ENCODE measurements at regions not wholly inside any gene's neighbourhood (a gene's known extent, or its start where the extent isn't known, plus 50 kb on each side); places are given as distances from the start of the nearest gene placed in this dataset.

DNA sequence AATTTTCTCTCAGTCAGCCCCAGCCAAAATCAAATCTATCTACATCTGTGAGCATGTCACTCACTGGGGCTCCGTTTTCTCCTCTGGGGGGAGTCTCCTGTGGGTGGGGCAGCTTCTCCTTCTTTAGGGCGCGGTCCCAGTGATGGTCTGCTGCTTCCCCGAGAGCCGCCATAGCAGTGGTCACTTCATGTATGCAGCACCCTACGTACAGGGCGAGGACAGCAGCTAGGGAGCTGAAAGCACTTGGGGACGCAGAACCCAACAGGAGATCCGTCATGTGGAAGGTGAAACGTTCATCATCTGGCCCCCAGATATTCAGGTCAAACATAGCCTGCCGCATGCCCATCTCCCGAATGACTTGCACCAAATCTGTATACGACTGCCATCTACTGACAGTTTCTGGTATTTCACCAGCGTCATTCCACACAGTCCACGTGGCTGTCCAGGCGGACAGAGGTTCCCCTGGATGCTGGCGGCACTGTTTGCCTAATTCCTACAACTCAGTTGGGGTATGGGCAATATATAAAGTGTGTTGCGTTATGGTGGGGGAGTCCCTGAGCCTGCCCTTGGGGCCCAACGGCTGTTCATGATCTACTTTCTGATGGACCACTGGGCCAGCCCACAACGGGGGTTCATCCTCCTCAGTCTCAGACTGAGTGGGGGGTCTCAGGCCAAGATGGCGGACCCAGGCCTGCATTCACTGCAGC is 795.0 kb downstream of the EFNA5 start:
- peak; percentile 13 for DNase-seq

DNA sequence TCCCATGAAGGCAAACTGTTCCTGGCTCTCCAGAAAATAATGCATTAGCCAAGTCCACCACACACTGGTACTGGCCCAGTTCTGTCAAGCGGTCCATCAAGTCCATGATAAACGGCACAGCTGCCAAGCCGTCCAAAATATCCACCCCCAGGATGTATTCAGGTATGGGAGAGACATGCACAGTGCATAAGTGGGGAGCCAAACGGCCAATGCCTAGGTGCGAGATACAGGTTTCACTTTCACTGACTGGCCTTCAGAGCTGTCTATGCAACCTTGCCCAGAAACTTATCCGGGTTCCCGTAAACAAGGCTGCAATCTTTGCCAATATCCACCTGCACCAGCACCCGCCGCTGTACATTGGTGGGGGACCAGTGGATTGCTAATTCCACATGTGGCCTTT is 795.8 kb downstream of the EFNA5 start:
- DNase-seq, result no peak

DNA sequence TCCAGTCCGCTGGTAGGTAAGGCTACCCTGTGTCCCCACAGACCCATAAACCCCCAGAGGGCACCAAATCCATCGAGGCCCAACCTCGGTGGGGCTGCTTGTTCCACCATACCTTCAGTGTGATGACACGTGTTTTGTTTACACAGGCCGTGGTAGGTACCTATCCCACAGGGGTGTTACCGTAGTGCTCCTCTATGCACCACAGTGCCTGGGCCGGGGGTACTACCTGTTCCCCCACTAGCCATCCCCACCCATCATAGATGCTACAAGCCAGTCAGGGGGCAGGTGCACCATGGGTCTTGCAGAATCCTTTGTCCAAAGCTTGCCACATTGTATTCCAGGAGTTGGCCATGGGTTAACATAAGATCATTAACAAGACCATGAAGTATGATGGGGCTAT is 796.2 kb downstream of the EFNA5 start:
- DNase-seq, result no peak

DNA sequence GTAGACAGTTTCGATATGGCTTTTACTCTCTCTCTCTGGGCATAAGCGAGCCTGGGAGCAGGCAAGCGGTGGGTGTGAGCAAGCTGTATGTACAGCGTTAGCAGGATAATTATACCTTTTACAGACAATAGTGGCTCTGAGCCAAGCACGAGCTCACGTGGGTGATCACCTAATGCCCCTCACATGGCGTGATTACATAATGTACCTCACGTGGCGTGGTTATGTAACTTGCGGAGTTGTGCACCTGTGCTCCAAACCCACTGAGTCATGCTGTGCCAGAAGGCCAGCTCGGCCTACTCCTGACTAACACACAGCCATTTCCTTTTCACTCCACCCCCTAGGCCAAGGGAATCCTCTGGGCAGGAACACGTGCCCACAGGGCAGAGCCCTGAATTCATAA is 797.2 kb downstream of the EFNA5 start:
- DNase-seq, result no peak

DNA sequence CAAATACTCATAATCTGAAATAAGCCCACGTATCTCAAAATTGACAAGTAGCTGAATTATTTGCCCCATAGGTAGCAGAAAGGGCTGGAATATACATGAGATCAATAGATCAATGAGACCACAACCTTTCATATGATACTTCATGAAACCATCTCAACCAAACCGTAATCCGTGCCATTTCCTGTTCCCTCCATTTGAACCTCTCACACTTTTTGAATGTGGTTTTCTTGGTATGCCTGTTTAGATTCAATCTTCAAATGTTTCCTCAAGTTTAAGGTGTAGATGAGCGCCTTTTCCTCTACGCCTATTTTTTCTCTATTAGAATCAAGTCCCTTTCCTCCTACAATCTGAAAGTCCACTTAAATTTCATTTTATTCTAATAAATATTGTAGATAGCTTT is 805.5 kb downstream of the EFNA5 start:
- DNase-seq, result no peak

DNA sequence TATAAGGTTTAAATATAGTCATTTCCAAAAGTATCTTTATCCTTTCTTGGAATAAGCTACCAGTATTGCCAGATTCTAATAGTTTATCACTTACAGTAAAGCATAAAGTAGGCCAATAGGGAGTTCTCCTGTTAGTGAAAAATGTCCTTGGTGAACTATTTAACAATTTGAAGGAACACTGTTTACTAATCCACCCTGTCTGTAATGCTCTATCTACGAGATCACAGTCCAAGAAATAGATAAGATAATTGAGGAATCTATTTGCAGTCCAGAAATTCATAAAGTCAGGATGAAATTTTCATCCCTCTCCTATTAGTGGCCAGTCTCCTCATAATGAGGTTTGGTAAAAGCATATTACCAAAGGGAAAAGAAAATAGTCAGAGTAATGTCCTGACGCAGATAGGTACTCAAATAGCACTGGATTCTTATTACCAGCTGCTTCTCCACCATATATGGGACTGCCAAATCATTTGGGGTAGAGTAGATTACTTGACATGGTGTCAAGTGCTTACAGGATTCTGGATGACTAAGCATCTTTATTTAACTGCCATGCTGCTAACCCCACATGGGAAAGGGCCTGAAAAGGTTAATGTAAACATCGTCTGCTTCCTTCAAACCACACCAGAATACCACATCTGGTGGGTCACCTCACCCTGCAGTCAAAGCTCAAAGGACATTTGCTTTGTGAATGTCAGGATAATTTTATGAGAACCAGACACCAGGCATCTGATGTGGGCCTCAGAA is 808.1 kb downstream of the EFNA5 start:
- DNase-seq, result peak; percentile 11

DNA sequence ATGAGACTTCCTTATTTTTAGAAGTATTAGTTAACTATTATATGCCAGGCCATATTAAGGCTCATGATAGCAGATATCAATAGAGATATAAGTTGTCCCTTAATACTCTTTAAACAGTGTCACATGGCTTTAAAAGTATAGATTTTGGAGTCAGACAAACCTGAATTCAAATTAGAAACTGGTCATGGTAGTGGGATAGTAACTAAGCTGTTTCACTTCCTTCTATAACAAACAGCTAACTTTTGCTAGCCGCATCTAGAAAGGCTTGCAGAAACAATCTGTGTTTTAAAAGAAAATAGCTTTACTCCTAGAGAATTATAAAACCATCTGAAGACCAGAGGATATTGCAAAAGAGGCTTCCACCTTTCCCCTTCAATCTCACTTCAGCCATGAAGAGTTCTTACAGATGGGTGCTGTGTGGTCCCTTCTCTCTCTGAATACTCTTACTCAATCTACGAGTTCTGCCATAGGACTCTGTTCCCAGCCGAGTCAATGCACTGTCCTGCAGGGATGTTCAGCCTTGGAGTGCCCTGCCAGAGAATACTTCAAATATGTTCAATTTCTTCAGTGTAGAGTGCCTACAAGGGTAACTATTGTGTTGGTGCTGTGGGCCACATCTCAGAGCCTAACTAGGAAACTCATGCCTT is 810.2 kb downstream of the EFNA5 start:
- DNase-seq, result no peak

DNA sequence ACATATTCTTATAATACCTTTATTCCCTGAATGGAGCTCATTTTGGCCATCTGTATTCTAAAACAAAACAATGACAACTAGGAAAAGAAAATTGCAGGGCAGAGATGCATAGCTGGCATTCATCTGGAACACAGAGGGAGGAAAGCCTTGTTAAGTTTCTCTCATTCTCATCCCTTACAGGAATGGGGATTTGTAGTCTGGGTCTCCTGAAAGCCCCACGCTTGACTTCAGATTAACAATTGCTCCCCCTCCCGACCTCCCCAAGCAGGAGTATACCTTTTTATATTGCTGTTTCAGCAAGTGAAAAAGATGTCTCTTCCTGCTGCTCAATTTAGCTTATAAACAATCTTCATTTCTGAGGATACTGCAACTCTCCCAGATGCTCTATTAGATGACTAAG is 812.1 kb downstream of the EFNA5 start:
- DNase-seq, result no peak

DNA sequence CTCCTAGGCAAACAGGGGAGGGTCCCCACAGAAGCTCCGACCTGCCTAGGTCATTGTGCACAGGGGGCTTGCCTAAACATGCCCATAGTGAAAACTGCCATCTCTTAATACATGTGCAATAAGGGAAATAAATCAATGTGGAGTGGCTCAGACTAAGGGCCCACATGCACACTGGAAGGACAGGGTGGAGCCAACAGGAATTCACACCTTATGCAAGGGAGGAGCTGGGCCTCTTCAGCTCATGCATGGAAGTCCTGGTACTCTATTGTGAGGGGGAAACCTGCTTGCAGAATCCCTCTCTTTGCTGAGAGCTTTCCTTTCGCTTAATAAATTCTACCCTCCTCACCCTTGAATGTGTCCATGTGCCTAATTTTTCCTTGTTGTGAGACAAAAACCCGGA is 815.8 kb downstream of the EFNA5 start:
- no peak for DNase-seq

DNA sequence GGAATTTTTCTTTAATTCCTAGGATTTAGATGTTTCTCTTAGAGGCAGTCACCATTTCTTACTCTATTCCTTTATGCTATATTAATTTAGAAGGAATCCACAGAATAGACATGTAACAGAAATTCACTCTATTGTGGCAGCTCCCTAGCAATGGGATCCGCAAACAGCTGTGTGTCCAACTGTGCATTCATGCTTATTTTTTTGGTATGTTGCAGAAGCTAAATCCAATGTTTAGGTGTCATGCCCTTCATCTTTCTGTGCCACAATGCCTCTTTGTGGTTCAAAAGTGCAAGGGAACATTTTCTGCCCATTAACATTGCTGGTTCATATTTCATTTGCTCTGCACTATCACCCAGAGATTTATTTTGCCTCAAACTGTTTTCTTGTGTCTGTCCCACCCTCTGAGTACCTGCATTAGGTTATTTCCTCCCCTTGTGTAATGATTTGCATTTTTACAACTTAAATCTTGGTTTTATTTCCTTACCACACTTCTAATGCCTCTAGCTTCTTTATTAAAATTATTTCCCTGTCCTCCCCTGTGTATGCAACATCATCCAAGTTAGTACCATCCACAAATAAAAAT is 816.5 kb downstream of the EFNA5 start:
- no peak for DNase-seq

DNA sequence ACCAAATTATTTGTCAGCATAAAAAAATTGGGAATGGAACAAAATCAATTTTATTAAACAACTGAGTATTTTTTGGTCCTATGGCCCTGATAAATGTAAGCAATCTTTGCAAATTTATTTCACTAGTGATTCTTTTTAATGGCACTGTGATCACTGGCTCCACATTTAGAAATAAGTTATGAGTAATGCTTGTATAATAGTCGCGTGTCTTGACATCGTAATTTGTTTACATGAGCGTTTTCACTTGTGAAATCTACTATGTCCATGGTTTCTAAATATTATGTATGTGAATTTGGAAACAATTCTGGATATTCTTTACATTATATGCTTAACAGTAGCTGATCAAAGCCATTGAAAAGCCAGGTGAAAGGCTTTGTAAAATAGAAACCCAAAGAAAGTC is 817.5 kb downstream of the EFNA5 start:
- DNase-seq, result no peak

DNA sequence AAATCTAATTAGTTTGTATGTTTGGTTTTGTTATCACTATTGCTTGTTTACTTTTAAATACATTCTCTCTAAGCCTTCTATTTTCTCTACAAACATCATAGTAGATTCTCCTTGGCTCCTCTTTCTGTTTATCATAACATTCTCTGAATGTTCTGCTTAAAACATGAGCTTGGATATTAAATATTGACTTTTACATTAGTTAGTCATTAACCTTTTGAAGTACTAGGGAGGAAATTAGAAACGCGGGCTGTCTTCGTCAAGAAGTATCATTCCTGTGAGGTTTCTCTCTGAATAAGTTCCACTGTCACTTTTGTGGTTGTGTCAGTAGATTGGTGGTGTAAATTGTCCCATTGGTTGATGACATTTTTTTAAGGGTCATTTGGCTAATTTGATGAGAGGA is 821.5 kb downstream of the EFNA5 start:
- DNase-seq, result no peak

DNA sequence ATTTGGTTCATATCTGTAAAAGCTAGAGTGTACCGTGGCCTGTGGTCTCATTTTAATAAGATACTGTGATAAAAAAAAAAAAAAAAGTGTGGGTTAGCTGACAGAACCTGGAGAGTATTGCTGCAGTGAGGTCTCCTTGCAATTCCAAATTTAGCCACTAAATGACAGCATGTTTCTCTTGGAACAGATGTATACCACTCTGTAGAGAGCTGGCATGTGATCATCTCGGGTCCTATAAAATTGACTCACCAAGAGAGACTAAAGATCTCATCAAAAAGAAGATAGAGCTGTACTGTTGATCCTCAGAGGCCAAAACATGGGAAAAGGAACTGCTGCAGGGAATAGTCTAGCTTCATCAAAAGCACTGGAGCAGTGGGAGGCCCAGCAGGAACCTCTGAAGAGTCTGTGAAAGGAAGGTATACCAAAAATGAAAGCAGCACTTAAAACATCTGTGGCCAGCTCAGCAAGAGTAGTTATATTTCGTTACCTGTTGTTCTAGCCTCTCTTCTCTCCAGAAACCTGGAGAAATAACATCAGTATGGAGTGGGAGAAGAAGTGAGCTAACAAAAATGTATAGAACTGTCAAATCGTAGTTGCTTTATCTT is 826.8 kb downstream of the EFNA5 start:
- peak; percentile 17 for DNase-seq

DNA sequence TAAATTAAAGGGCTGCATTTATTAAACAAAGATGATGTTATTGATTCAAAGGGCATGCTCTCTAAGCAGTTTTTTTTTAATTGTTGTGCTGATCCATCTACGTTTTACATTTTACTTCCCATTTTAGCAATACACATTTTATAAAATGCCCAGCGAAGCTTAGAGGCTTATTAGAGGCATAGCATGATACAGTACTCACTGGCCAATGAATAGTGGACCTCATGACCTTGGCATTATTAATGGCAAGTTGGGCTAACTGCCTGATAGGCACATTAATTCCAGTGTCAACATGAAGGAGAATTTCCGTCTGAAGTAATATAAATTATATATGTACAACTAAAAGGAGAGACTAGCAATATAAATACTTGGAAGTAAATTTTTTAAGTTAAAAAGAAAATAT is 837.2 kb downstream of the EFNA5 start:
- no peak for DNase-seq

DNA sequence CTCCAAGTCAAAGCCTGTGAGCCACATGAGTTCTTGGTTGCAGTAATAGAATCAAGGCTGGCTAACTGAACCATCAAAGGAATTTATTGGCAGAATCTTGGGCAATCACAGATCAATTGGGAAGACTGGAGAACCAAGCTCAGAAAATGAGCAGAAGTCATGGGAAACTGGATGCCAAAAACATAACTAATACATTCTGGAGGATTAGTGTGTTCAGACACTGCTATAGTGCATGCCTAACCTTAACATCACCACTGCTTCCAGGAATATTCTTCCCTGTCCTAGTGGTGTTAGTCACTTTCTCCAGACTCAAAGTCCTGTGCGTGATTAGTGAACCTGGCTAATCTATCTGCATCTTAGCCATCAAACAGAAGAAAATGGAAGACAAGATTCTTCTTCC is 843.7 kb downstream of the EFNA5 start:
- DNase-seq, result no peak

DNA sequence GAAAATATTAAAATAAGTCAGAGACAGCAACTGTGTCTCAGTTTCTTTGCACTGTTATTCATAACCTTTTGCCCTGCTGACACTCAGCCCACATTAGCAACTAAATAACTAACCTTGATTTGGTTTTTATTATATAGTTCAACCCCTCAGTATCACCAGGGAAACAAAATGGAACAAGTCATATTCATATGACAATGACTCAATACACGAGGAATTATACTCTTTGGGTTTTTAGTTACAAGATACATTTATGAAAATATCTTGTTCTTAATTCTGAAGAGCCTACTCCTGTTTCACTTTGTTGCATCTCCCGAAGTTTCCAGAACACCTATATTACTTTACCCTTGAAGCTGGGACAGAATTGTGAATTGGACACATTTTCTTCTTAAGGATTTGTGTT is 845.4 kb downstream of the EFNA5 start:
- no peak for DNase-seq

DNA sequence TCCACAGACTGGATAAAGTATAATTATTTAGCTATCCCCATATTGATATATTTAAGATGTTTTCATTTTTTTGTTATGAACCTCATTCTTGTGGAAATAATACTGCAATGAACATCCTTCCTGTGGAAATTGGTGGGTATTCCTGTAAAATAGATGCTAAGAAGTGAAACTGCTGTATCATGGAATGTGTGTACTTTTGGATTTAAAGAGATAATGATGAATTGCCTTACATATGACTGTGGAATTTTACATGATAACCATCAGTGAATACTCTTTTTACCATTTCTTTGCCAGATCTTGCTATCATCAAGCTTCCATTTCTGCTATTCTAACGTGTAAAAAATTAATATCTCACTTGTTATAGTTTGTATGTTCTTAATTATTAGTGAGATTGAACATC is 847.9 kb downstream of the EFNA5 start:
- DNase-seq, result no peak

DNA sequence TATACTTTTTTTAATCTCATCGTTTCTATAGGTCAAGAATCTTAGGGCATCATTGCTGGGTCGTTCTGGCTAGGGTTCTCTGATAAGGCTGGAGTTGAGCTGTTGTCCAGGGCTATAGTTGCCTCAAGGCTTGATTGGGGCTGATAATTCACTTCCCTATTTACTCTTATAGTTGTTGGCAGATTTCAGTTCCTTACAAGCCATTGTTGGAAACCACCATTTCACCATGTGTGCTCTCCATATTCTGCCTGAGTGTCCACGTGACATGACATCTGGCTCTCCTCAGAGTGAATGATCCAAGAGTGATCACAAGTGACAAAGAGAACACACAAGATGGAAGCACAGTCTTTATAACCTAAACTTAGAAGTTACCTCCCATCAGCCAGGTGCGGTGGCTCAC is 852.2 kb downstream of the EFNA5 start:
- no peak for DNase-seq

DNA sequence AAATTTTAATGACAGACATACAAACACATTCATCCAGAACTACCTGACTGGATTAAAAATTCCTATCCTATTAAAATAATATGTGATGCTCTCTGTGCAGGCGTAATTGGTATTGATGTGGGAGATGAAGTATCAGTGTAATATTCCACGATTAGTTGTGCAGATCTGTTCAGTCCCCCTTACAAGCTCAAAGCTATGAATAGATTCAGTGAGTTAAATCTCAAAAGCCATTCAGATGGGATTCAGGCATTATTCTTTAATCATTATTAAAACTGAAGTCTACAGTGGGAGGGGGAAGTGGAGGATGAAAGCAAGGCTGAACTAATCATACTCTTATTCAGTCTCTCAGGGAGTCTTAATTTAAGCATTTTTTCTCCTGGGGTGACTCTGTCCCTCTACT is 855.8 kb downstream of the EFNA5 start:
- DNase-seq, result no peak

DNA sequence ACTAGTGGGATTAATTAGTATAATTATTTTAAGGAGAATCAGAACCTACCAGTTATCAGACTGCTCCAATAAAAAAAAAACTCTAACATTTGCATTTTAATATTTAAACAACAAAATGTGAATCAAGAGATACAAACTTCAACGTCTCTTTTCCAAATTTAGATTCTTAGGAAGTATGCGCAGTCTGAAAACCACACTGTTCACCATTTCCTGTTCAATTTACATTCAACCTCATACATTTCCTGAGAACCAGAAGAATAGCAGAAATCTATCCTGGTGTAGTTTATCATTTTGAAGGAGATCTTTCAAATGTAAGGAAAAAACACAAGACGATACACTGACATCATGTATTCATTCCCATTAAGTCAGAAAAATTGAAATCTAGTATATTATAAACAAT is 869.2 kb downstream of the EFNA5 start:
- DNase-seq, result no peak

DNA sequence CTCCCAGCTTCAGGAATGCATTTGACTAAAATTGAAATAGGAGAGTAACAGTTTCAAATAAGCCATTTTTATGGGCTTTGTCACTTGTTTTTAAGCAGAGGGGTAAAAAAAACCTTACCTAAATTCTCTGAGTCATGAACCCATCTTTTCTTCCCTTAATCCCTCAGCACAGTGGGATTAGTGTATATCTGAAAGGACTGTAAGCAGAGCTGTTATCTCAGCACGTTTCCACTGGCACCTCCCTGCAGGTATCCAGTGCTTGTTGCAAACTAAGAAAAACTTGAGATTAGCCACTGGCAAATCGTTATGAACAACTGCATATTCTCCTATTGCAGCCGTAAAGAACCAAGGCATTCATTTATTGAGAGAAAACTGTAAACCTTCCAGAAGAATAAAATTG is 872.7 kb downstream of the EFNA5 start:
- peak; percentile 55 for DNase-seq

DNA sequence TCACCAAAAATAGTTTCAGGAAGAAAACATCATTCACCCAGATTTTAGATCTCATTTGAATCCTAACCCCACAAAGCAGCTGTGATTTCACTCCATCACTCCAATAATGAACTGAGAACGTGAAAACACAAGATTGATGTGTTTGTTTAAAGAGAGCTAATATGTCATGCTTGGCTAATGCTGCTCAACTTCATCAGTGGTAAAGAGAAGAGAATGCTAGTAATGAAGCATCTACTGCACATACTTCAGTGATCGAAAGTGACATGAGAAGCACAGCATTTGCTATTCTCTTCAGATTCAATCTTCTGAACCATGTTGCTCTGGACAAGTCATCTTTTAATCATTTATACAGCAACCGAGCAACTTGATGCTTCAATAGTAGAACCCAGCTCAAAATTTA is 874.7 kb downstream of the EFNA5 start:
- no peak for DNase-seq

DNA sequence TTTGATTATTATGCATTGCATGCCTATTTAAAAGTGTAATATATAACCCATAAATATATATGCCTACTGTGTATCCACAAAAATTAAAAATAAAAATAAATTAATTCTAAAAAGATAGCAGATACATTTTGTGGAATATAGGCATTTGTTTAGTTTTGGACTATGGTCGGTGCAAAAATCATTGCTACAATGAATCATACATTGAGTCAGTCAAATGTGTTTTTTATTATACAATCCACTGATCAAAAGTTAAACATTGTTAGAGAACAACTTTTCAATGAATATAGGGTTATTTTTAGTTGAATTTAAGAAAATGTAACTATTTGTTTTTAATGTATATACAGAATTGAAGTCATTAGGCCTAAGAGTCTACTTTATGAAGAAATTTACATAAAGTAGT is 885.9 kb downstream of the EFNA5 start:
- no peak for DNase-seq

DNA sequence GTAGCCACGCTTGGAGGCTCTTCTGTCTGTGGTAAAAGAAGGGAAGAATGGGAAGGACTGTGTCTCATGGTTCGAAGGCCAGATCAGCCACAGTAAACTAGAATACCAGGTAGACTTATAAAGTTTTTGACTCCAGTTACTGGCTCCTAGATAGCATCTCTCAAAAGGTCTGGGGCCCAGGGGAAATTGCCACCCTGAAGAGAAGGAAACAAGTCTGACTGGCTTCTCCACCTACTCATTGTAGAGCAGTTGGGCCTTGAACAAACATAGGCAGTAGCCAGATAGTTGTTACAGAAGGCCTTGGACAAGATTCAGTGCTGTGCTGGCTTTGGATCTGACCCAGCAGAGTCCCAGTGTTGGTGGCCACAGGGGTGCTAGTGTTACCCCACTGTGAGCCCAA is 890.4 kb downstream of the EFNA5 start:
- DNase-seq, result no peak
